Panc1 (cell line): ENCODE measurements at regions not wholly inside any gene's neighbourhood (a gene's known extent, or its start where the extent isn't known, plus 50 kb on each side); places are given as distances from the start of the nearest gene placed in this dataset.

Experiments used
- ATAC-seq: fragments of 200-7000 bp; cut with Tn5 transposase; 2 replicates; pipeline ENCODE4 v1.9.1; 2020; ENCODE audit warnings: mild to moderate bottlenecking, moderate library complexity
- BruUV-seq: library from RNA; stranded (reverse); fragments of 400-500 nt; replicated peaks from 2 replicates; lab custom pipeline; 2021; lab: Mats Ljungman, UMichigan
- CTCF ChIA-PET: fragments of 300-600 bp; sonication (Branson Sonifier 250); formaldehyde crosslinking; loops from one replicate; lab custom pipeline; 2022; ENCODE audit warnings: antibody characterized with exemption; lab: Charles Lee
- POLR2A ChIA-PET: fragments of 300-600 bp; sonication (Branson Sonifier 250); formaldehyde crosslinking; loops from one replicate; lab custom pipeline; 2022; ENCODE audit warnings: antibody characterized with exemption; lab: Charles Lee
- DNase-seq: peaks from one replicate; pipeline ENCODE4 v3.0.0-alpha.2; 2010; ENCODE audit warnings: low read depth, low spot score
- H3K27ac ChIP-seq: 2 replicates; pipeline ENCODE4 v1.5.1; 2011; ENCODE audit warnings: mild to moderate bottlenecking, low read length, inconsistent platforms
- H3K27me3 ChIP-seq: fragments of 200-500 bp; sonication (Bioruptor generic); 2 replicates; pipeline ENCODE4 v1.6.0; 2014; ENCODE audit warnings: low read length, inconsistent platforms; ENCODE audit not compliant: control insufficient read depth, insufficient read depth
- H3K36me3 ChIP-seq: fragments of 200-500 bp; sonication (Bioruptor generic); 2 replicates; pipeline ENCODE4 v1.5.1; 2014; ENCODE audit warnings: inconsistent platforms, mild to moderate bottlenecking, low read length, moderate library complexity; ENCODE audit not compliant: control insufficient read depth, insufficient read depth
- H3K4me1 ChIP-seq: 2 replicates; pipeline ENCODE4 v1.5.1; 2011; ENCODE audit warnings: inconsistent platforms, mild to moderate bottlenecking, low read length, moderate library complexity; ENCODE audit not compliant: control insufficient read depth, insufficient read depth
- H3K4me3 ChIP-seq, 2 experiments: 2 replicates each; pipeline ENCODE4 v1.5.1; 2011 to 2012; ENCODE audit warnings: low read depth in 2 of 2, low read length in 2 of 2, mild to moderate bottlenecking in 2 of 2, inconsistent platforms in 1 of 2, moderate library complexity in 1 of 2
- H3K9me3 ChIP-seq: fragments of 200-500 bp; sonication (Bioruptor generic); 2 replicates; pipeline ENCODE4 v1.5.1; 2014; ENCODE audit warnings: low read depth, mild to moderate bottlenecking, inconsistent platforms, low read length, moderate library complexity; ENCODE audit not compliant: control insufficient read depth, insufficient read depth
- POLR2AphosphoS5 ChIP-seq: IDR thresholded peaks from 2 replicates; pipeline ENCODE4 v1.6.1; 2012; ENCODE audit warnings: mild to moderate bottlenecking, low read depth, low read length, moderate library complexity
- SIN3A ChIP-seq: IDR thresholded peaks from 2 replicates; pipeline ENCODE4 v1.6.1; 2012; ENCODE audit warnings: low read depth, mild to moderate bottlenecking, low read length, moderate library complexity, borderline replicate concordance; ENCODE audit not compliant: insufficient read depth
- TCF7L2 ChIP-seq: IDR thresholded peaks from 2 replicates; pipeline ENCODE4 v1.6.1; 2011; ENCODE audit warnings: mild to moderate bottlenecking, low read depth, low read length, inconsistent platforms
- in situ Hi-C: cut with HindIII; loops from 2 replicates; pipeline ENCODE4 v1.10.0; 2016; ENCODE audit warnings: low sequenced_read_pairs, low pct_unique_long_range_greater_than_20kb
- intact Hi-C: fragments of 100-400 bp; cut with micrococcal nuclease; formaldehyde crosslinking; loops from one replicate; pipeline ENCODE4 v1.10.0; 2022; ENCODE audit not compliant: unreplicated experiment
- TF ChIP-seq, protein P1 (sequence below): fragments of 450-650 bp; IDR thresholded peaks from 2 replicates; pipeline ENCODE4 v1.5.1; 2017; ENCODE audit warnings: mild to moderate bottlenecking
- TF ChIP-seq, protein P2 (sequence below), 2 experiments: IDR thresholded peaks; 2 replicates each; pipeline ENCODE4 v1.6.1; 2011 to 2012; ENCODE audit warnings: low read depth in 2 of 2, control low read depth in 1 of 2, low read length in 1 of 2, mild to moderate bottlenecking in 1 of 2, moderate library complexity in 1 of 2; ENCODE audit not compliant: insufficient read depth in 1 of 2

DNA sequence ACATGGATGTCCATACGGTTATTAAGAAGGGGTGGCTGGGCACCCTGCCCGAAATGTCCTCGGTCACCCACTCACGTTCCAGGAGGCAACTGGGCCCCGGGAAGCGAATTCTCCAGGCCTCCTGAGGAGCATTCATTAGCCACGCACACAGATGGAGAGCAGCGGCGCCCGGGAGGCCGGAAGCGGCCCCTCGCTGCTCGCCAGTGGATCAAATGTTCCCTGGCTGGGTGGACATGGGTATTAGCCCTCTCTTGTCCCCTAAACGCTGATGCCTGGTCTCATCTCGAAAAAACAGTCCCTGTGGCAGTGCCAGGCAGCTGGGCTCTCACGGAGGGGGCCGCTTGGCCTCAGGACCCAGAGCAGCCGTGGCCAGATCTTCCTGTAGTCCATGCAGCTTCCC, 59.0 kb upstream of the DLK1 start:
- no peaks in the 10 kb centered on the region for H3K36me3 ChIP-seq
- TF ChIP-seq SIN3A (no peak), TCF7L2 (no peak), POLR2AphosphoS5 (no peak)
- TF ChIP-seq, protein P1, sequence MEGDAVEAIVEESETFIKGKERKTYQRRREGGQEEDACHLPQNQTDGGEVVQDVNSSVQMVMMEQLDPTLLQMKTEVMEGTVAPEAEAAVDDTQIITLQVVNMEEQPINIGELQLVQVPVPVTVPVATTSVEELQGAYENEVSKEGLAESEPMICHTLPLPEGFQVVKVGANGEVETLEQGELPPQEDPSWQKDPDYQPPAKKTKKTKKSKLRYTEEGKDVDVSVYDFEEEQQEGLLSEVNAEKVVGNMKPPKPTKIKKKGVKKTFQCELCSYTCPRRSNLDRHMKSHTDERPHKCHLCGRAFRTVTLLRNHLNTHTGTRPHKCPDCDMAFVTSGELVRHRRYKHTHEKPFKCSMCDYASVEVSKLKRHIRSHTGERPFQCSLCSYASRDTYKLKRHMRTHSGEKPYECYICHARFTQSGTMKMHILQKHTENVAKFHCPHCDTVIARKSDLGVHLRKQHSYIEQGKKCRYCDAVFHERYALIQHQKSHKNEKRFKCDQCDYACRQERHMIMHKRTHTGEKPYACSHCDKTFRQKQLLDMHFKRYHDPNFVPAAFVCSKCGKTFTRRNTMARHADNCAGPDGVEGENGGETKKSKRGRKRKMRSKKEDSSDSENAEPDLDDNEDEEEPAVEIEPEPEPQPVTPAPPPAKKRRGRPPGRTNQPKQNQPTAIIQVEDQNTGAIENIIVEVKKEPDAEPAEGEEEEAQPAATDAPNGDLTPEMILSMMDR: no peak
- TF ChIP-seq, protein P2, sequence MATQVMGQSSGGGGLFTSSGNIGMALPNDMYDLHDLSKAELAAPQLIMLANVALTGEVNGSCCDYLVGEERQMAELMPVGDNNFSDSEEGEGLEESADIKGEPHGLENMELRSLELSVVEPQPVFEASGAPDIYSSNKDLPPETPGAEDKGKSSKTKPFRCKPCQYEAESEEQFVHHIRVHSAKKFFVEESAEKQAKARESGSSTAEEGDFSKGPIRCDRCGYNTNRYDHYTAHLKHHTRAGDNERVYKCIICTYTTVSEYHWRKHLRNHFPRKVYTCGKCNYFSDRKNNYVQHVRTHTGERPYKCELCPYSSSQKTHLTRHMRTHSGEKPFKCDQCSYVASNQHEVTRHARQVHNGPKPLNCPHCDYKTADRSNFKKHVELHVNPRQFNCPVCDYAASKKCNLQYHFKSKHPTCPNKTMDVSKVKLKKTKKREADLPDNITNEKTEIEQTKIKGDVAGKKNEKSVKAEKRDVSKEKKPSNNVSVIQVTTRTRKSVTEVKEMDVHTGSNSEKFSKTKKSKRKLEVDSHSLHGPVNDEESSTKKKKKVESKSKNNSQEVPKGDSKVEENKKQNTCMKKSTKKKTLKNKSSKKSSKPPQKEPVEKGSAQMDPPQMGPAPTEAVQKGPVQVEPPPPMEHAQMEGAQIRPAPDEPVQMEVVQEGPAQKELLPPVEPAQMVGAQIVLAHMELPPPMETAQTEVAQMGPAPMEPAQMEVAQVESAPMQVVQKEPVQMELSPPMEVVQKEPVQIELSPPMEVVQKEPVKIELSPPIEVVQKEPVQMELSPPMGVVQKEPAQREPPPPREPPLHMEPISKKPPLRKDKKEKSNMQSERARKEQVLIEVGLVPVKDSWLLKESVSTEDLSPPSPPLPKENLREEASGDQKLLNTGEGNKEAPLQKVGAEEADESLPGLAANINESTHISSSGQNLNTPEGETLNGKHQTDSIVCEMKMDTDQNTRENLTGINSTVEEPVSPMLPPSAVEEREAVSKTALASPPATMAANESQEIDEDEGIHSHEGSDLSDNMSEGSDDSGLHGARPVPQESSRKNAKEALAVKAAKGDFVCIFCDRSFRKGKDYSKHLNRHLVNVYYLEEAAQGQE (IDR thresholded peaks at IDR 0.05; ENCODE audit: insufficient read depth in 1 of 2, low read depth in 2 of 2, low read length in 1 of 2): no peak
- ChIA-PET CTCF (no interaction called here), POLR2A (no interaction called here)
- H3K4me1 ChIP-seq: peaks cover 25% of the 10 kb centered on the region
- H3K27ac ChIP-seq: no peak overlapping the region
- H3K9me3 ChIP-seq: no peaks in the 10 kb centered on the region
- in situ Hi-C loops (no loop called here), intact Hi-C loops (loop anchor here (5.0 kb wide), 1 partner anchor 160 kb away; the partner anchor contains the start of gene MEG3)
- no peaks in the 10 kb centered on the region for H3K27me3 ChIP-seq
- DNase-seq (no peak), ATAC-seq (no peak)
- H3K4me3 ChIP-seq: no peak overlapping the region
- BruUV-seq: no TSS peak

DNA sequence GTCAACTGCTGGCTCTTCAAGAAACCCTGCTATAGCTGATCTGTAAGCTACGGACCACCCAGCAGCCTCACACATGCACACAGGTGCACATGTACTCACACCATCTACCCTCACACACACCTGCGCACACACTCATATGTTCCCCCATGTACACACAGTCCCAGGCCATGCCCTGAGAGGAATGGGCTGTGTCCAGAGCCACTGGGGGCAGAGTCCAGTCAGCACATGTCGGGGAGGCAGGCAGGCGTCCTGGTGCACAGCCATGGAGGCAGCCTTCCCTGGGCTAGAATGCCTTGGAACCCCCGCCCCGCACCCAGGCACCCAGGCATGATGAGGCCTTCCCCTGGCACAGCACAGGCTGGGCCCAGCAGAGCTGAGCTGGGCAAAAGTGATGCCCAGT, 58.3 kb upstream of the DLK1 start:
- TF ChIP-seq, protein P2 (IDR thresholded peaks at IDR 0.05; ENCODE audit: insufficient read depth in 1 of 2, low read depth in 2 of 2, low read length in 1 of 2): no peak
- no peak for TF ChIP-seq TCF7L2
- no peak for TF ChIP-seq POLR2AphosphoS5
- TF ChIP-seq, protein P1: no peak
- no peak for TF ChIP-seq SIN3A
- Histone ChIP-seq H3K27ac (no peak overlapping the region), H3K36me3 (no peaks in the 10 kb centered on the region), H3K9me3 (no peaks in the 10 kb centered on the region), H3K4me3 (no peak overlapping the region), H3K27me3 (no peaks in the 10 kb centered on the region), H3K4me1 (peaks cover 27% of the 10 kb centered on the region)
- no TSS peak for BruUV-seq
- ATAC-seq (no peak), DNase-seq (no peak)
- intact Hi-C loops (loop anchor here (5.0 kb wide), 1 partner anchor 159 kb away; the partner anchor contains the start of gene MEG3), in situ Hi-C loops (no loop called here)
- ChIA-PET POLR2A (no interaction called here), CTCF (no interaction called here)
